ENCODE measurements at regions not wholly inside any gene's neighbourhood (a gene's known extent, or its start where the extent isn't known, plus 50 kb on each side); places are given as distances from the start of the nearest gene placed in this dataset.

DNA sequence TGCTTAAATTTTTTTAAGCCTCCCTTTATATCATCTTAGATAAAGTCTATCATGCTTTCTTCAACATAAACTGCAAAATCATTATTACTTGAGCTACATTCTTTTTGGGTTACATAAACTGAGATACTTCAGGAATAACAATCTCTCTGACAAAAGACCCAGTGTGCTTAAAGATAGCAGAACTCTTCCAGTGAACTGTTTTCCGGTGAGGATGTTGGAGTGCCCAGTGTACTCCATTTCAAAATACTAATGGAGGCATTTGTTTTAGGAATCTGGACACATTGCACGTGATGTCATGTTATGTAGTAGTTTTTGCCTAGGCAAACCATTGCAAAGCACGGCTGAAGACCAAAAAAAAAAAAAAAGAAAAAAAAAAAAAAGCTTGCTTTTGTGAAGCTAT is 388.2 kb upstream of the CELF2 start:
- no peak overlapping the region for H3K4me2 ChIP-seq
- H3K27ac ChIP-seq, result no peak overlapping the region
- DNase-seq (ENCODE audit: low read depth in 1 of 2, low spot score in 1 of 2) (no peak), ATAC-seq (no peak), FAIRE-seq (no peak)
- peaks cover 3% of the 10 kb centered on the region; the same call in 1 of the 3 replicates for H3K9me3 ChIP-seq
- H3K4me1 ChIP-seq, result no peaks in the 10 kb centered on the region
- no peak overlapping the region for H3K4me3 ChIP-seq
- WGBS (ENCODE audit: missing lambda C conversion rate), result 10% methylated on average over 3 of the region's 3 CpGs
- POLR2A ChIA-PET, result interaction anchor here (0.6 kb wide), 1 partner anchor 613 kb away, joined by 3 read pairs; no protein-coding TSS in a partner anchor
- TF ChIP-seq EHF (CRISPR knock-in tag; IDR thresholded peaks at IDR 0.05) (no peak), MAZ (IDR thresholded peaks at IDR 0.05; ENCODE audit: borderline replicate concordance, low read depth, low read length) (no peak), ESRRA (IDR thresholded peaks at IDR 0.05; ENCODE audit: borderline replicate concordance, low read length) (no peak), TFCP2L1 (CRISPR knock-in tag; IDR thresholded peaks at IDR 0.05) (no peak)
- TF ChIP-seq, protein P1, sequence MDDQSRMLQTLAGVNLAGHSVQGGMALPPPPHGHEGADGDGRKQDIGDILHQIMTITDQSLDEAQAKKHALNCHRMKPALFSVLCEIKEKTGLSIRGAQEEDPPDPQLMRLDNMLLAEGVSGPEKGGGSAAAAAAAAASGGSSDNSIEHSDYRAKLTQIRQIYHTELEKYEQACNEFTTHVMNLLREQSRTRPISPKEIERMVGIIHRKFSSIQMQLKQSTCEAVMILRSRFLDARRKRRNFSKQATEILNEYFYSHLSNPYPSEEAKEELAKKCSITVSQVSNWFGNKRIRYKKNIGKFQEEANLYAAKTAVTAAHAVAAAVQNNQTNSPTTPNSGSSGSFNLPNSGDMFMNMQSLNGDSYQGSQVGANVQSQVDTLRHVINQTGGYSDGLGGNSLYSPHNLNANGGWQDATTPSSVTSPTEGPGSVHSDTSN (IDR thresholded peaks at IDR 0.05), result no peak
- TF ChIP-seq, protein P2, sequence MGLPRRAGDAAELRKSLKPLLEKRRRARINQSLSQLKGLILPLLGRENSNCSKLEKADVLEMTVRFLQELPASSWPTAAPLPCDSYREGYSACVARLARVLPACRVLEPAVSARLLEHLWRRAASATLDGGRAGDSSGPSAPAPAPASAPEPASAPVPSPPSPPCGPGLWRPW (IDR thresholded peaks at IDR 0.05), result no peak
- CTCF ChIA-PET, result no interaction called here

DNA sequence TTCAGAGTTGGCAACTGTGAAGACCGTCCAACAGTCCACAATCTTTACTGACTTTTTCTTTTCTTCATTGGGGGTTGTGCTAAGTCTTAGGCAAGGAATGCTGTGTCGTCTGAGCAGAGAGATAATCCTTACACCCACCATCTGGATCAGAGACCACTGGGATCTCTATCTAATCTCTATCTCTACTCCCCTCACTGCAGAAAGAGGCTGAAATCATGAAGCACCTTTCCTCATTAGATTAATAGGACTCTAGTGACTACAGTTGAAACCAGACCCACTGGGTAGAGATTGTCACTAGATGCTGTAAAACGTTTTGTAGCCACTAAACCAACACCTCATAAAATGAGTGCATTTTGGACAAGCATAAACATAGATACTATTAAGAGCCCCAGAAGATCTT is 387.4 kb upstream of the CELF2 start:
- no peak overlapping the region for H3K4me3 ChIP-seq
- DNase-seq (ENCODE audit: low read depth in 1 of 2, low spot score in 1 of 2) (no peak), ATAC-seq (no peak), FAIRE-seq (no peak)
- H3K4me1 ChIP-seq, result no peaks in the 10 kb centered on the region
- no peak overlapping the region for H3K27ac ChIP-seq
- no peak overlapping the region for H3K4me2 ChIP-seq
- H3K9me3 ChIP-seq, result peaks cover 3% of the 10 kb centered on the region; the same call in 1 of the 3 replicates
- CTCF ChIA-PET, result no interaction called here
- 2% methylated on average over 3 of the region's 3 CpGs for WGBS (ENCODE audit: missing lambda C conversion rate)
- no peak for TF ChIP-seq RARB (CRISPR knock-in tag; IDR thresholded peaks at IDR 0.05)
- TF ChIP-seq, protein P2 (IDR thresholded peaks at IDR 0.05), result no peak
- no peak for TF ChIP-seq NFE2L2 (conservative IDR thresholded peaks at IDR 0.05; ENCODE audit: low read length)
- TF ChIP-seq NPAS2 (CRISPR knock-in tag; IDR thresholded peaks at IDR 0.05; ENCODE audit: borderline replicate concordance), result no peak
- no peak for TF ChIP-seq FOSB (CRISPR knock-in tag; IDR thresholded peaks at IDR 0.05)
- TF ChIP-seq, protein P3, sequence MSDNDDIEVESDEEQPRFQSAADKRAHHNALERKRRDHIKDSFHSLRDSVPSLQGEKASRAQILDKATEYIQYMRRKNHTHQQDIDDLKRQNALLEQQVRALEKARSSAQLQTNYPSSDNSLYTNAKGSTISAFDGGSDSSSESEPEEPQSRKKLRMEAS (IDR thresholded peaks at IDR 0.05), result no peak
- TF ChIP-seq MYC (IDR thresholded peaks at IDR 0.05; ENCODE audit: borderline replicate concordance, low read length), result no peak
- no peak for TF ChIP-seq RAD21 (conservative IDR thresholded peaks at IDR 0.05 in 1 of 2, IDR thresholded peaks at IDR 0.05 in 1 of 2)
- TF ChIP-seq CBX2 (IDR thresholded peaks at IDR 0.05; ENCODE audit: borderline replicate concordance, low read depth), result no peak
- TF ChIP-seq SMC3 (IDR thresholded peaks at IDR 0.05), result no peak
- TF ChIP-seq POLR2AphosphoS2 (conservative IDR thresholded peaks at IDR 0.05; ENCODE audit: low read length), result no peak
- TF ChIP-seq, protein P4, sequence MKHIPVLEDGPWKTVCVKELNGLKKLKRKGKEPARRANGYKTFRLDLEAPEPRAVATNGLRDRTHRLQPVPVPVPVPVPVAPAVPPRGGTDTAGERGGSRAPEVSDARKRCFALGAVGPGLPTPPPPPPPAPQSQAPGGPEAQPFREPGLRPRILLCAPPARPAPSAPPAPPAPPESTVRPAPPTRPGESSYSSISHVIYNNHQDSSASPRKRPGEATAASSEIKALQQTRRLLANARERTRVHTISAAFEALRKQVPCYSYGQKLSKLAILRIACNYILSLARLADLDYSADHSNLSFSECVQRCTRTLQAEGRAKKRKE (CRISPR knock-in tag; IDR thresholded peaks at IDR 0.05; ENCODE audit: low read depth), result no peak
- TF ChIP-seq, protein P5, sequence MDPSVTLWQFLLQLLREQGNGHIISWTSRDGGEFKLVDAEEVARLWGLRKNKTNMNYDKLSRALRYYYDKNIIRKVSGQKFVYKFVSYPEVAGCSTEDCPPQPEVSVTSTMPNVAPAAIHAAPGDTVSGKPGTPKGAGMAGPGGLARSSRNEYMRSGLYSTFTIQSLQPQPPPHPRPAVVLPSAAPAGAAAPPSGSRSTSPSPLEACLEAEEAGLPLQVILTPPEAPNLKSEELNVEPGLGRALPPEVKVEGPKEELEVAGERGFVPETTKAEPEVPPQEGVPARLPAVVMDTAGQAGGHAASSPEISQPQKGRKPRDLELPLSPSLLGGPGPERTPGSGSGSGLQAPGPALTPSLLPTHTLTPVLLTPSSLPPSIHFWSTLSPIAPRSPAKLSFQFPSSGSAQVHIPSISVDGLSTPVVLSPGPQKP (IDR thresholded peaks at IDR 0.05; ENCODE audit: low read depth, low read length), result no peak
- TF ChIP-seq MAFK (IDR thresholded peaks at IDR 0.05; ENCODE audit: partially characterized antibody), result no peak
- TF ChIP-seq ZFP36 (IDR thresholded peaks at IDR 0.05; ENCODE audit: borderline replicate concordance, partially characterized antibody), result no peak
- TF ChIP-seq RFX5 (IDR thresholded peaks at IDR 0.05), result no peak
- TF ChIP-seq EHF (CRISPR knock-in tag; IDR thresholded peaks at IDR 0.05), result no peak
- no peak for TF ChIP-seq CBX8 (IDR thresholded peaks at IDR 0.05)
- POLR2A ChIA-PET, result interaction anchor here (0.6 kb wide), 1 partner anchor 613 kb away, joined by 3 read pairs; no protein-coding TSS in a partner anchor
